ENCODE measurements at regions not wholly inside any gene's neighbourhood (a gene's known extent, or its start where the extent isn't known, plus 50 kb on each side); places are given as distances from the start of the nearest gene placed in this dataset.

GRCh38 chr2:76567478-76567877 lies 856.8 kb upstream of the GCFC2 start:
- TF ChIP-seq CTCF (IDR thresholded peaks at IDR 0.05) = no peak
- intact Hi-C loops (cut with micrococcal nuclease) = no loop called here
- Mint-ChIP-seq H3K4me1 (no peaks in the 10 kb centered on the region), H3K36me3 (no peaks in the 10 kb centered on the region), H3K9me3 (peaks cover 0 to 3% (median 0%) of the 10 kb centered on the region in 7 donors), H3K27me3 (ENCODE audit: low read depth in 3 of 3) (no peaks in the 10 kb centered on the region), H3K4me3 (no peak overlapping the region), H3K27ac (no peak overlapping the region)
- H4K20me1 ChIP-seq (ENCODE audit: insufficient read depth, low read length) = no peaks in the 10 kb centered on the region
- no peak overlapping the region for H3K4me3 ChIP-seq (replicated peaks in 1 of 3; ENCODE audit: low read depth in 2 of 3, low read length in 3 of 3)
- H3K27ac ChIP-seq (ENCODE audit: low read depth in 1 of 2, low read length in 2 of 2) = no peak overlapping the region
- no peak for DNase-seq
- 80% methylated on average over 2 of the region's 5 CpGs for WGBS (ENCODE audit: insufficient coverage)
- no peaks in the 10 kb centered on the region for H3K9me3 ChIP-seq (replicated peaks in 1 of 2; ENCODE audit: control insufficient read depth in 1 of 2, insufficient read depth in 1 of 2, low read length in 2 of 2)
- H3K79me2 ChIP-seq (ENCODE audit: insufficient read depth, low read length) = no peaks in the 10 kb centered on the region
- H3K27me3 ChIP-seq (ENCODE audit: control insufficient read depth in 2 of 2, insufficient read depth in 2 of 2, low read length in 2 of 2) = no peaks in the 10 kb centered on the region
- no peak overlapping the region for H2AFZ ChIP-seq (ENCODE audit: insufficient read depth, low read depth, low read length, poor library complexity, severe bottlenecking)
- H3K4me1 ChIP-seq (ENCODE audit: control insufficient read depth in 1 of 2, insufficient read depth in 2 of 2, low read length in 2 of 2) = no peaks in the 10 kb centered on the region
- H3K9ac ChIP-seq (ENCODE audit: insufficient read depth, low read length, poor library complexity, severe bottlenecking) = no peak overlapping the region
- no peaks in the 10 kb centered on the region for H3K36me3 ChIP-seq (replicated peaks in 1 of 2; ENCODE audit: control insufficient read depth in 1 of 2, insufficient read depth in 2 of 2, low read length in 2 of 2)
- no peak overlapping the region for H3K4me2 ChIP-seq (replicated peaks; ENCODE audit: extremely low read depth, low read length, poor library complexity, severe bottlenecking)

- no peak overlapping the region for H3K9ac ChIP-seq (ENCODE audit: insufficient read depth, low read length, poor library complexity, severe bottlenecking)
- WGBS (ENCODE audit: insufficient coverage) = no CpG with 5 or more reads among the region's 2 CpGs
Observed at GRCh38 chr2:76564734-76565133, 854.0 kb upstream of the GCFC2 start.

More at GRCh38 chr2:76564734-76565133, 854.0 kb upstream of the GCFC2 start:
- Histone ChIP-seq H3K9me3 (replicated peaks in 1 of 2; ENCODE audit: control insufficient read depth in 1 of 2, insufficient read depth in 1 of 2, low read length in 2 of 2) (no peaks in the 10 kb centered on the region), H3K27ac (ENCODE audit: low read depth in 1 of 2, low read length in 2 of 2) (no peak overlapping the region), H3K4me2 (replicated peaks; ENCODE audit: extremely low read depth, low read length, poor library complexity, severe bottlenecking) (no peak overlapping the region), H3K79me2 (ENCODE audit: insufficient read depth, low read length) (no peaks in the 10 kb centered on the region), H3K4me1 (ENCODE audit: control insufficient read depth in 1 of 2, insufficient read depth in 2 of 2, low read length in 2 of 2) (no peaks in the 10 kb centered on the region), H2AFZ (ENCODE audit: insufficient read depth, low read depth, low read length, poor library complexity, severe bottlenecking) (no peak overlapping the region), H3K36me3 (replicated peaks in 1 of 2; ENCODE audit: control insufficient read depth in 1 of 2, insufficient read depth in 2 of 2, low read length in 2 of 2) (no peaks in the 10 kb centered on the region), H4K20me1 (ENCODE audit: insufficient read depth, low read length) (no peaks in the 10 kb centered on the region), H3K27me3 (ENCODE audit: control insufficient read depth in 2 of 2, insufficient read depth in 2 of 2, low read length in 2 of 2) (no peaks in the 10 kb centered on the region), H3K4me3 (replicated peaks in 1 of 3; ENCODE audit: low read depth in 2 of 3, low read length in 3 of 3) (no peak overlapping the region)
- no peak overlapping the region for H3K27ac Mint-ChIP-seq
- H3K4me3 Mint-ChIP-seq = no peak overlapping the region
- H3K27me3 Mint-ChIP-seq (ENCODE audit: low read depth in 3 of 3) = no peaks in the 10 kb centered on the region
- no peak for TF ChIP-seq CTCF (IDR thresholded peaks at IDR 0.05)
- H3K4me1 Mint-ChIP-seq = no peaks in the 10 kb centered on the region
- peaks cover 0 to 3% (median 0%) of the 10 kb centered on the region in 7 donors for H3K9me3 Mint-ChIP-seq
- no peak for DNase-seq
- H3K36me3 Mint-ChIP-seq = no peaks in the 10 kb centered on the region
- intact Hi-C loops (cut with micrococcal nuclease) = no loop called here
